ENCODE measurements at regions not wholly inside any gene's neighbourhood (a gene's known extent, or its start where the extent isn't known, plus 50 kb on each side); places are given as distances from the start of the nearest gene placed in this dataset.

DNA sequence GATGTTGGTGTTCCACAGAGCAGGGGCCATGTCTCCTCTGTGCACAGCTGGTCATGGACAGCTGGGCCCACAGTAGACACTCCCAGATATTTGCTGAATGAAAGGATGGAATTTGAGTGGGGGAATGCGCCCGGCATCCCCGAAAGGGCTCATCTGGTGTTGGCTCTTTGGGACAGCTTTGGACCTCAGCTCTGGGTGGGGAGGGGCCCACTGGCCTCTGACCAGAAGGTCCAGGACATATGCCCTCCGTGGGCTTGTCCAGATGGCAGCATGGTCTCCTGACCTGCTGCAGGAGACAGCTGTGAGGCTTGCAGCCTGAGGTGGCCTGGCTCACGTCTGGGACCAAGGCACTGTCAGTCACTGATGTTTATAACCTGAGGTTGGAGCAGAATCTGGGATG is 160.4 kb upstream of the AJAP1 start:
- no TSS peak for BruUV-seq (replicated peaks)
- H3K27ac Mint-ChIP-seq (ENCODE audit: low read depth, unreplicated experiment): no peak overlapping the region
- no peaks in the 10 kb centered on the region for H3K36me3 Mint-ChIP-seq (ENCODE audit: insufficient read depth, unreplicated experiment)
- peaks cover 19% of the 10 kb centered on the region for H3K9me3 Mint-ChIP-seq (ENCODE audit: unreplicated experiment)
- TF ChIP-seq, protein P1, sequence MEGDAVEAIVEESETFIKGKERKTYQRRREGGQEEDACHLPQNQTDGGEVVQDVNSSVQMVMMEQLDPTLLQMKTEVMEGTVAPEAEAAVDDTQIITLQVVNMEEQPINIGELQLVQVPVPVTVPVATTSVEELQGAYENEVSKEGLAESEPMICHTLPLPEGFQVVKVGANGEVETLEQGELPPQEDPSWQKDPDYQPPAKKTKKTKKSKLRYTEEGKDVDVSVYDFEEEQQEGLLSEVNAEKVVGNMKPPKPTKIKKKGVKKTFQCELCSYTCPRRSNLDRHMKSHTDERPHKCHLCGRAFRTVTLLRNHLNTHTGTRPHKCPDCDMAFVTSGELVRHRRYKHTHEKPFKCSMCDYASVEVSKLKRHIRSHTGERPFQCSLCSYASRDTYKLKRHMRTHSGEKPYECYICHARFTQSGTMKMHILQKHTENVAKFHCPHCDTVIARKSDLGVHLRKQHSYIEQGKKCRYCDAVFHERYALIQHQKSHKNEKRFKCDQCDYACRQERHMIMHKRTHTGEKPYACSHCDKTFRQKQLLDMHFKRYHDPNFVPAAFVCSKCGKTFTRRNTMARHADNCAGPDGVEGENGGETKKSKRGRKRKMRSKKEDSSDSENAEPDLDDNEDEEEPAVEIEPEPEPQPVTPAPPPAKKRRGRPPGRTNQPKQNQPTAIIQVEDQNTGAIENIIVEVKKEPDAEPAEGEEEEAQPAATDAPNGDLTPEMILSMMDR (IDR thresholded peaks at IDR 0.05; ENCODE audit: unreplicated experiment): no peak
- CTCF ChIA-PET: no interaction called here
- DNase-seq (ENCODE audit: unreplicated experiment): no peak
- H3K27me3 Mint-ChIP-seq (ENCODE audit: insufficient read depth, unreplicated experiment): no peaks in the 10 kb centered on the region
- no peaks in the 10 kb centered on the region for H3K4me1 Mint-ChIP-seq (ENCODE audit: insufficient read depth, unreplicated experiment)
- intact Hi-C loops (cut with micrococcal nuclease): no loop called here
- H3K4me3 Mint-ChIP-seq (ENCODE audit: unreplicated experiment): no peak overlapping the region
- POLR2A ChIA-PET: no interaction called here

- Mint-ChIP-seq H3K36me3 (ENCODE audit: insufficient read depth, unreplicated experiment) (no peaks in the 10 kb centered on the region), H3K9me3 (ENCODE audit: unreplicated experiment) (peaks cover 24% of the 10 kb centered on the region), H3K4me1 (ENCODE audit: insufficient read depth, unreplicated experiment) (no peaks in the 10 kb centered on the region), H3K27me3 (ENCODE audit: insufficient read depth, unreplicated experiment) (no peaks in the 10 kb centered on the region), H3K27ac (ENCODE audit: low read depth, unreplicated experiment) (no peak overlapping the region), H3K4me3 (ENCODE audit: unreplicated experiment) (no peak overlapping the region)
- no TSS peak for BruUV-seq (replicated peaks)
- intact Hi-C loops (cut with micrococcal nuclease): no loop called here
- DNase-seq (ENCODE audit: unreplicated experiment): no peak
- ChIA-PET CTCF (no interaction called here), POLR2A (no interaction called here)
- TF ChIP-seq, protein P1 (IDR thresholded peaks at IDR 0.05; ENCODE audit: unreplicated experiment): no peak
These were observed 159.9 kb upstream of the AJAP1 start for GRCh38 chr1:4494558-4494957.

GRCh38 chr1:4495809-4496208 is 158.6 kb upstream of the AJAP1 start:
- H3K9me3 Mint-ChIP-seq (ENCODE audit: unreplicated experiment): peaks cover 27% of the 10 kb centered on the region
- H3K4me1 Mint-ChIP-seq (ENCODE audit: insufficient read depth, unreplicated experiment): no peaks in the 10 kb centered on the region
- H3K4me3 Mint-ChIP-seq (ENCODE audit: unreplicated experiment): no peak overlapping the region
- H3K27me3 Mint-ChIP-seq (ENCODE audit: insufficient read depth, unreplicated experiment): no peaks in the 10 kb centered on the region
- no TSS peak for BruUV-seq (replicated peaks)
- ChIA-PET CTCF (interaction anchor here (0.6 kb wide), 1 partner anchor 350 kb away, joined by 3 read pairs; no protein-coding TSS in a partner anchor), POLR2A (no interaction called here)
- TF ChIP-seq, protein P1 (IDR thresholded peaks at IDR 0.05; ENCODE audit: unreplicated experiment): no peak
- DNase-seq (ENCODE audit: unreplicated experiment): no peak
- intact Hi-C loops (cut with micrococcal nuclease): no loop called here
- no peaks in the 10 kb centered on the region for H3K36me3 Mint-ChIP-seq (ENCODE audit: insufficient read depth, unreplicated experiment)
- no peak overlapping the region for H3K27ac Mint-ChIP-seq (ENCODE audit: low read depth, unreplicated experiment)

- H3K4me1 Mint-ChIP-seq (ENCODE audit: insufficient read depth, unreplicated experiment): no peaks in the 10 kb centered on the region
- no peaks in the 10 kb centered on the region for H3K36me3 Mint-ChIP-seq (ENCODE audit: insufficient read depth, unreplicated experiment)
- intact Hi-C loops (cut with micrococcal nuclease): no loop called here
- POLR2A ChIA-PET: no interaction called here
- H3K4me3 Mint-ChIP-seq (ENCODE audit: unreplicated experiment): no peak overlapping the region
- no peaks in the 10 kb centered on the region for H3K27me3 Mint-ChIP-seq (ENCODE audit: insufficient read depth, unreplicated experiment)
- CTCF ChIA-PET: no interaction called here
- no peak overlapping the region for H3K27ac Mint-ChIP-seq (ENCODE audit: low read depth, unreplicated experiment)
- no peak for DNase-seq (ENCODE audit: unreplicated experiment)
- peaks cover 48% of the 10 kb centered on the region for H3K9me3 Mint-ChIP-seq (ENCODE audit: unreplicated experiment)
- BruUV-seq (replicated peaks): no TSS peak
- TF ChIP-seq, protein P1 (IDR thresholded peaks at IDR 0.05; ENCODE audit: unreplicated experiment): no peak
These were observed 154.0 kb upstream of the AJAP1 start for GRCh38 chr1:4500441-4500840.

All from MCF 10A (cell line).